Activated CD4-positive, alpha-beta T cell treated with anti-CD3 and anti-CD28 coated beads, Interleukin-2, amount 10 ng/mL, durations not matched to agents 24 days and 14 days (primary cell): ENCODE measurements at regions not wholly inside any gene's neighbourhood (a gene's known extent, or its start where the extent isn't known, plus 50 kb on each side); places are given as distances from the start of the nearest gene placed in this dataset.

ENCODE experiments used
- DNase-seq: peaks from one replicate; pipeline ENCODE4 v3.0.0; 2022
- H3K27ac Mint-ChIP-seq: one replicate; pipeline ENCODE4 v1.8.0; 2022; ENCODE audit warnings: mild to moderate bottlenecking, mixed read lengths
- H3K27me3 Mint-ChIP-seq: one replicate; pipeline ENCODE4 v1.8.0; 2022; ENCODE audit warnings: mixed read lengths
- H3K36me3 Mint-ChIP-seq: one replicate; pipeline ENCODE4 v1.8.0; 2022; ENCODE audit warnings: low read depth, mild to moderate bottlenecking, mixed read lengths
- H3K4me1 Mint-ChIP-seq: one replicate; pipeline ENCODE4 v1.8.0; 2021; ENCODE audit warnings: mixed read lengths
- H3K4me3 Mint-ChIP-seq: one replicate; pipeline ENCODE4 v1.8.0; 2022; ENCODE audit warnings: mild to moderate bottlenecking, moderate library complexity, mixed read lengths
- H3K9me3 Mint-ChIP-seq: one replicate; pipeline ENCODE4 v1.8.0; 2021; ENCODE audit warnings: mixed read lengths
- intact Hi-C: fragments of 100-400 bp; cut with micrococcal nuclease; formaldehyde crosslinking; loops from one replicate; pipeline ENCODE4 v1.15.1; 2023

DNA sequence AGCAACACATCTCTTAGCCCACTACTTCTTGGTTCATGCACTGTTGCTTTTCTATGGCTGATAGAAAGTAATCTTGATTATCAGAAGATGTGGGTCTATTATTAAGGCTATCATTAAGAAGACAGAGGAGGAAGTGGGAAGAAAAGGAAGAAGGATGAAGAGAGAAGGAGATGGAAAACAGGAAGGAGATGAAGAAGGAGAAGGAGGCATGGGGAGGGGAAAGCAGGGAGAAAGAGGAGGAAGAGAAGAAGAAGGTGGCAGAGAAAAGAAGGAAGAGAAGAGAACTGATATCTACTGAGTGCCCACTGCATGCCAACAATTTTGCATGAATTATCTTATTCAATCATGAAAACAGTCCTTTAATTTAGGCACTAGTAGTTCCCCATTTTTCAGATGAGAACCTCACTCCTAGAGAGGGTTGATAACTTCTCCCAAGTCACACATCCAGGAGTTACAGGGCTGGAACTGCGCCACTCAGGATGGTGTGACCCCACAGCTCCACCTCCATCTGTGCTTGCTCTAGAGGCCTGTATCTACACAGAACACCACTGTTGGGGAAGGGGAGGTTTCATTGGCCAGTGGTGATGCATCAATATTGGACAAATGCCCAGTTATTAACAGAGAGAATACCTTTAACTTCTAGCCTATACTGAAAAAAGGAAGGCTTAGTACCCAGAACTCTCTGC is 147.4 kb downstream of the CXCL12 start:
- Mint-ChIP-seq H3K27me3 (no peaks in the 10 kb centered on the region), H3K4me3 (no peak overlapping the region), H3K27ac (no peak overlapping the region), H3K36me3 (no peaks in the 10 kb centered on the region), H3K9me3 (peaks cover 7% of the 10 kb centered on the region), H3K4me1 (no peaks in the 10 kb centered on the region)
- DNase-seq: no peak
- intact Hi-C loops: no loop called here

DNA sequence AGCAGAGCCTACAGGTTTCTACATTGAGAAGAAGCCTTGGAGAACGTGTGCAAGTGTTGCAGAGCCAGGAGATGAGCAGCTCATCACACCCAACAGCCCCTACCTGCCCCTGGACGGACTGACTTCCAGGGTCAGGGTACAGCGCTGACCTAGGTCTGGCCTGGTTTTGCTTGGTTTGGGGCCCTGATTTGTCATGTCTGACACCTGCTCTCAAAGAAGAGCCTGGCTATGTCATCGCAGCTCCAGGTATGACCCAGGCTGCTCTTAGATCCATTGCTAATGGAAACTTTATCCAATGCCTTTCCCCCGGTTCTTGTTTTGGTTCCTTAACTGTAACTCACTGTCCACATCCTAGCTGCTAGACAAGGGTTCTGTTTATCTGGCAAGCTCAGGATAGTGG is 149.5 kb downstream of the CXCL12 start:
- intact Hi-C loops: no loop called here
- no peak for DNase-seq
- no peak overlapping the region for H3K27ac Mint-ChIP-seq
- H3K27me3 Mint-ChIP-seq: no peaks in the 10 kb centered on the region
- no peak overlapping the region for H3K4me3 Mint-ChIP-seq
- H3K9me3 Mint-ChIP-seq: peaks cover 7% of the 10 kb centered on the region
- H3K36me3 Mint-ChIP-seq: no peaks in the 10 kb centered on the region
- no peaks in the 10 kb centered on the region for H3K4me1 Mint-ChIP-seq

DNA sequence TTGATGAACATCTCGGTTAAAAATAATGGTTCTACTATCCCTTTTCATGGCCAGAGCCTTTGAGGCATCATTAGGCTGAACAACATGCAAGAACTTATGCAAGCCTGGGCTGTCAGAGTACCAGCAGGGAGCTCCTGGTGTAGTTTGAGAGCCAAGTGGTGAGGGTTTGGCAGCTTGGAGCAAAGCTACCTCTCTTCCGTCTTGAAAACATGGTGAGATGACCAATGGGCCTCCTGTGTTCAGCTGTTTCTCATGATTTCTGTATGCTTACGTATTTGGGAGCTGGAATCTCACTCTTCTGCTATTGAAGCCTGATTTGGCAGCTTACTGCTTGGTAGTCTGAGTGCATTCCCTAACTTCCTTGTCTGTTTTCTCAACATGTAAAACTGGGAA is 150.4 kb downstream of the CXCL12 start:
- Mint-ChIP-seq H3K27me3 (no peaks in the 10 kb centered on the region), H3K4me3 (no peak overlapping the region), H3K27ac (no peak overlapping the region), H3K36me3 (no peaks in the 10 kb centered on the region), H3K9me3 (peaks cover 7% of the 10 kb centered on the region), H3K4me1 (no peaks in the 10 kb centered on the region)
- intact Hi-C loops: no loop called here
- DNase-seq: no peak

DNA sequence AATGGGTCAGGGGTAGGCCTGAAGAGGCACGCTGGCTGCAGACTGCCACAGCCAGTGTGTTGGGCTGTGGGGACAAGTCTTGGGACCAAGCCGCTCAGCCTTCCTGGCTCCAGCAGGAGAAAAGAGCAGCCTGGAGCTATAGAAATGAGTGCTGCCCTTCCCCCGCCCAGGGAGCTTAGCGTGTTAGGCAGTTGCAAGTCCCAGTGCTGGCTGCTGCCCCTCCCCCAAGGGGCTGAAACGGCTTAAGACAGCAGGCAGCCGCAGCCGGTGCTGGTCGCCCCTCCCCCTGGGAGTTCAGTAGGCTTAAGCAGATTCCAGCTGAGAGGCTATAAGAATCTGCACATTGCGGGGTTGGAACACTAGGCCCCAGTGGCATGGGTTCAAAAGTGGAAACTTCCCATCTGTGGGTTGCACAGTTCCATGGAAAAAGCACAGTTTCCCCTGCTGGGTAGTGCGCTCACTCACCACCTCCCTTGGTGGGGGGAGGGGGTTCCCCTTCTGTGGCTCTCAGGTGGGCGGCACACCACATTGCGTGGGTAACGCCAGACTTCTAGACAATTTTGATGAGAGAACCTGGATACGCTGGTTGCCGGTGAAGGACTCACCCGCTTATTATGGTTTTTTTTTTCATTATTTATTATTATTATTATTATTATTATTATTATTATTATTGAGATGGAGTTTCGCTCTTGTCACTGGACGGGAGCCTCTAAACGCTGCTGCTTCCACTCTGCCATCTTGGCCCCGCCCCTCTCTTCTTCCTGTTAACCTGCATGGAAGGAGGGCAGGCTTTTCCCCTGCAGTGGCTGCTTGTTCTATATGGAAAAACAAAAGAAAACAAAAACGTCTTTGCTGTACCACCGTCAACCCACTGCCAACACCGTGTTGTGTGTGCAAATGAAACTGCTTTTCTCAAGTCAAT is 151.1 kb downstream of the CXCL12 start:
- Mint-ChIP-seq H3K9me3 (peaks cover 7% of the 10 kb centered on the region), H3K27me3 (no peaks in the 10 kb centered on the region), H3K36me3 (no peaks in the 10 kb centered on the region), H3K4me3 (no peak overlapping the region), H3K4me1 (no peaks in the 10 kb centered on the region), H3K27ac (no peak overlapping the region)
- no peak for DNase-seq
- intact Hi-C loops: no loop called here

DNA sequence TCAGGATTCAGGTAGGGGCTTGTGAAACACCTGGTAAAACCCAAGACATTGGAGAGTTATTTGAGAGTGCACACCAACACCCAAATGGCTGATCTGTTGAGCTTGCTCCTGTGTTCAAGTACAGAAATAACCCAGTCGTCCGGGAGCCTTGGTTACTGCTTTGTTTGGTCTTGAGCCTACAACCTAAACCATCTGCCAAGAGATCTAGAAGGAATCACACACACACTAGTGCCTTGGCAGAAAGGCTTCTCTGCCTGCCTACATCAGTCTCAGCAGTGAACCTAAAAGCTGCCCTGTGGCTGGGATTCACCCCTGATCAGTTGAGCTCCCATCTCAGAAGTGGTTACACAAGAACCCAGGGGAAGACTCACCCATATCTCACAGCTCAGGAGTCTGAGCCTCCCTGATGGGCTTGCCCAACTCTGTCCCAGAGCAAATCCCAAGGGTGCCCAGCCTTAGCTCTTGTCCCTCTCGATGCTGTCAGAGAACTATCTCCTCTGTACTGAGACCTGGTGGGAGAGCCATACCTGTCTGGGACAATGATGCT is 167.6 kb downstream of the CXCL12 start:
- no peak overlapping the region for H3K4me3 Mint-ChIP-seq
- H3K4me1 Mint-ChIP-seq: no peaks in the 10 kb centered on the region
- H3K36me3 Mint-ChIP-seq: no peaks in the 10 kb centered on the region
- intact Hi-C loops: no loop called here
- no peak overlapping the region for H3K27ac Mint-ChIP-seq
- peaks cover 5% of the 10 kb centered on the region for H3K9me3 Mint-ChIP-seq
- no peaks in the 10 kb centered on the region for H3K27me3 Mint-ChIP-seq
- DNase-seq: no peak

DNA sequence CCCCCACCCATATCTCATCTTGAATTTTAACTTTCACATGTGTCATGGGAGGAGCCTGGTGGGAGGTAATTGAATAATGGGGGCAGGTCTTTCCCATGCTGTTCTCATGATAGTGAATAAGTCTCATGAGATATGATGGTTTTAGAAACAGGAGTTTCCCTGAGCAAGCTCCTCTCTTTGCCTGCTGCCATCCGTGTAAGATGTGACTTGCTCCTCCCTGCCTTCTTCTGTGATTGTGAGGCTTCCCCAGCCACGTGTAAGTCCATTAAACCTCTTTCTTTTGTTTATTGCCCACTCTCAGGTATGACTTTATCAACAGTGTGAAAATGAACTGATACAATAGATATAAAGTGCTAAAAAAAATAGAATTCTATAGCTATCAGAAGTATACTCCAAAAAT is 168.8 kb downstream of the CXCL12 start:
- H3K4me3 Mint-ChIP-seq: no peak overlapping the region
- intact Hi-C loops: no loop called here
- H3K9me3 Mint-ChIP-seq: peaks cover 5% of the 10 kb centered on the region
- no peaks in the 10 kb centered on the region for H3K36me3 Mint-ChIP-seq
- no peaks in the 10 kb centered on the region for H3K4me1 Mint-ChIP-seq
- DNase-seq: no peak
- H3K27me3 Mint-ChIP-seq: peaks cover 1% of the 10 kb centered on the region
- H3K27ac Mint-ChIP-seq: no peak overlapping the region

DNA sequence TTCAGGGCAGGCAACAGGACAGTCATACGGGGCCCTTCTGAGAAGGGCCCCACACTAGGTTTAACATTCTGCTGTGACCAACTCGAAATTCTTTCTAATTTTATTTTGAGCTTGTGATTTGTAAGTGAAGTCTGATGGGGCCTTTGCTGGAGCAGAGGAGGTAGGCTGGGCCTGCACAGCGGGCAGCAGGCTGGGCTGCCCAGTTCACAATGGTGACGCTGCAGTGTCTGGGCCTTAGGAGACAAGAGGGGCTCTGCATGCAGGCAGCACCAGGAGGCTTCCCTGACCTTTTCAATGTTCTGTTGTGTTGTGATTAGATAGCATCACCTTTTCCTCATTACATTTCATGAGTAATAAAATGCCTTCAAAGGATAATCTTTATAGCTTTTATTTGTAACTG is 175.1 kb downstream of the CXCL12 start:
- DNase-seq: no peak
- H3K9me3 Mint-ChIP-seq: peaks cover 5% of the 10 kb centered on the region
- no peak overlapping the region for H3K4me3 Mint-ChIP-seq
- peaks cover 1% of the 10 kb centered on the region for H3K27me3 Mint-ChIP-seq
- no peaks in the 10 kb centered on the region for H3K4me1 Mint-ChIP-seq
- intact Hi-C loops: no loop called here
- H3K27ac Mint-ChIP-seq: no peak overlapping the region
- no peaks in the 10 kb centered on the region for H3K36me3 Mint-ChIP-seq

DNA sequence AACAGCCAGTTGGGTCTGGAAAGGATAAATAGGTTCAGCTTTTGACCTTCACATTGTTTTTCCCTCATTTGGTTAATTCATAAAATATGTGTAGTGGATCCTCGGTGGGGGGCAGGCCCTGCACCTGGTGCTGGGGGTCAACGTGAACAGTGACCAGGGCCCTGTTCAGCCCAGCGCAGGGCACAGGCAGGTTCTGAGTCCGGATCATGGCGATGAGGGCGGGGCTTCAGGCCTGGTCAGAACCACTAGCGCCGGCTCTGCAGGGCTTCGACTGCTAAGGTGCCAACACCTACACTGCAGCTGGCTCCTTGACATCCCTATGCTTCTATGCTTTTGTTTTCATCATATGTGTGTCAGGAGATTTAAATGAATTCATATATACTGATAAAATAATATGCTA is 177.7 kb downstream of the CXCL12 start:
- Mint-ChIP-seq H3K27me3 (peaks cover 1% of the 10 kb centered on the region), H3K9me3 (no peaks in the 10 kb centered on the region), H3K4me3 (no peak overlapping the region), H3K4me1 (no peaks in the 10 kb centered on the region), H3K27ac (no peak overlapping the region), H3K36me3 (no peaks in the 10 kb centered on the region)
- intact Hi-C loops: no loop called here
- DNase-seq: no peak

DNA sequence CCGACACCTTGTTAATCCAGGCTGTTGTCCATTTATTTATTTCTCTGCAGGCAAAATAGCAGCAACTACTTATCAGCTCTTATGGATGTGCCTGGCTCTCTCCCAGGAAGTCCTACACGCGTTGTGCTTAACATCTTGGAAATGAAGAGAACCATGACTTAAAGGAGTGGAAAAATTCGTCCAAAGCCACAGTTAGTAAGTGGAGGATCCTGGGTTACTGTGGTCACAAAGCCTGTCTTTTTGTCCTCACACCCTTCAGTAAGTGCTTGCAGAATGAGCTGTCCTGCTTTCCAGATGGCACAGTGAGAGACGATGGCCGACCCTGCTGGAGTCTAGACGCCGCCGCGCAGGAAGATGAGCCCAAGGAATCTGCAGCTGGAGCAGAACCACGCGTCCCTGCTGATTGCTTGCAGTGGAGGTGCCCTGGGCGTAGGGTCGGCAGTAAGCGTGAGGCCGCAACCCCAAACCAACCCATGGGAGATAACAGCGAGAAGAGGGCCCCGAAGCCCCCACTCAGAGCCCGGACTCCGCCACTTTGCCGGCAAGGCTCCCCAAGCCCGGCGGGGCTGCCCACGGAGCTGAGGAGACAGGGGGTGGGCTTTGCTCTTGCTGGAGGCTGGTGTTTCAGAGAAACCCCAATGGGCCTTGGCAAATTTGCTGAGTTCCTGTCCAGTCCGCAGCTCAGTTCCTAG is 178.6 kb downstream of the CXCL12 start:
- no peaks in the 10 kb centered on the region for H3K36me3 Mint-ChIP-seq
- H3K4me1 Mint-ChIP-seq: no peaks in the 10 kb centered on the region
- intact Hi-C loops: no loop called here
- H3K9me3 Mint-ChIP-seq: no peaks in the 10 kb centered on the region
- DNase-seq: no peak
- H3K4me3 Mint-ChIP-seq: no peak overlapping the region
- no peaks in the 10 kb centered on the region for H3K27me3 Mint-ChIP-seq
- H3K27ac Mint-ChIP-seq: no peak overlapping the region

DNA sequence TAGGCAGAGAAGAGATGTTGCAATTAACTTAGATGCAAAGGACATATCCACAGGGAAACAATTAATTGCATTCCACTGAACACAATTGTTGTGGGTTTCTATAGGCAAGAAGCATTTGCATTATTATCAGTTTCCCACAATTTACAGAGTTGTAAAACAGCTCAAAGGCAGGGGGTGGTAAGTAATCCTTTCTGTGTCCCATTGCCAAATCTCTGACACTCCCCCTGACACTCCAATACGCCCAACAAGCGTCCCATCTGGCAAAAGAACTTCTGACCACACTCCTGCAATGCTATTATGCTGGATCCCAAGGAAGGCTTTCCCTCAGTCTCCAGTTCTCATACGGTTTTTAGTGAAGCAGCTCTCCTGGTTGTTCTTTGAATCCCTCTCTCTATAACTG is 179.8 kb downstream of the CXCL12 start:
- no peak overlapping the region for H3K4me3 Mint-ChIP-seq
- H3K27ac Mint-ChIP-seq: no peak overlapping the region
- no peaks in the 10 kb centered on the region for H3K9me3 Mint-ChIP-seq
- H3K4me1 Mint-ChIP-seq: no peaks in the 10 kb centered on the region
- peak; percentile 36 for DNase-seq
- intact Hi-C loops: no loop called here
- no peaks in the 10 kb centered on the region for H3K27me3 Mint-ChIP-seq
- no peaks in the 10 kb centered on the region for H3K36me3 Mint-ChIP-seq

DNA sequence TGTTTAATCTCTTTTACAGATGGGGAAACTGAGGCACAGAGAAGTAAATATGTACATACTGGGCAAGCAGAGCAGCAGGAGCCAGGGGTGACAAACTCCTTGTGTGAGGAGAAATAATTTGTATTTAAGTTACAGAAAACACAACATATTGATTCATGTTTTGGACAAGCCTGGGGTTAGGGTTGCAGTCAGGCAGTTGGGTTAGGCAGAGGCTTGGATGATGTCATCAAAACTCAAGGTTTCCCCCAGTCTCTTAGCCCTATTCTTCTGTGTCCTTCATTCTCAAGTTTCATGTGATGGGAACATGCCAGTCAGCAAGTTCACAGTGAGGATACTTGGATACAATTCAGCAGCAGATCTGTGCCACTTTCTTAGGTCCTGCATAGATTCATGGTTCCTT is 181.4 kb downstream of the CXCL12 start:
- no peak for DNase-seq
- intact Hi-C loops: no loop called here
- H3K4me3 Mint-ChIP-seq: no peak overlapping the region
- H3K9me3 Mint-ChIP-seq: no peaks in the 10 kb centered on the region
- H3K4me1 Mint-ChIP-seq: no peaks in the 10 kb centered on the region
- no peaks in the 10 kb centered on the region for H3K27me3 Mint-ChIP-seq
- H3K27ac Mint-ChIP-seq: no peak overlapping the region
- no peaks in the 10 kb centered on the region for H3K36me3 Mint-ChIP-seq

DNA sequence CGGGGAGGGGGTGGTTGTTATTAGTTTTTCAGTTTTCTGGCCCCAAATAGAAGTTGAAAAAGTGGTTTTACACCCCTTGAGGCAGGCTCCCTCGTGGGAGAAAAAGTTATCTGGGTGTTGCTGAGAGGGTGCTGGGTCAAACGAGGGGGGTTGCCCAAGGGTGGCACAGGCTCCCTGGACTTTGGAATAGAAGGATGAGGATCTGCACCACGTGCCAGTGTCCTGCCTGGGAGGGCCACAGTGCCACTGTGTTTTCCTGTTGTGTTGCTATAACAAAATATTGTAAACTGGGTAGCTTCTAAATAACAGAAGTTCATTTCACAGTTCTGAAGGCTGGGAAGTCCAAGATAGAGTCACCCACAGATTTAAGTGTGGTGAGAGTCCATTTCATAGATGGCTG is 181.9 kb downstream of the CXCL12 start:
- Mint-ChIP-seq H3K4me1 (no peaks in the 10 kb centered on the region), H3K27me3 (no peaks in the 10 kb centered on the region), H3K27ac (no peak overlapping the region), H3K36me3 (no peaks in the 10 kb centered on the region), H3K9me3 (no peaks in the 10 kb centered on the region), H3K4me3 (no peak overlapping the region)
- intact Hi-C loops: no loop called here
- no peak for DNase-seq

DNA sequence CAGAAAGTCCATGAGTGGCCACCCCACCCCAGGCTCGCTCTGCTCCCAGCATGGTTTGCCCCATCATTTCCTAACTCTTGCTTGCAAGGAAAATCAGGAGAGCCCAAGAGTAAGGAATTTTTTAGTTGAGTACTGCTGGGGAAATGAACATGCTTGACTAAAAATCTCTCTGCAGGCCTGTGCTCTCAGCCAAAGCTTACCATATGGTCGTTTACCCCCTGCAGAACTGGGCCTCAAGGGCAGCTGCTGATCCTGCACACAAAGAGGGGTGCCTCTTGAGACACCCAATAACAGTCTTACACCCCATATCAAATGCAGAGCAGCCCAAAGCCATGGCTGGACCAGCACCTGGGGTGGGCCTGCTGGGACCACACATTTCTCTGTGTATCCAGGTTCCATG is 183.2 kb downstream of the CXCL12 start:
- Mint-ChIP-seq H3K27me3 (no peaks in the 10 kb centered on the region), H3K4me1 (no peaks in the 10 kb centered on the region), H3K4me3 (no peak overlapping the region), H3K9me3 (no peaks in the 10 kb centered on the region), H3K27ac (no peak overlapping the region), H3K36me3 (no peaks in the 10 kb centered on the region)
- peak; percentile 19 for DNase-seq
- intact Hi-C loops: no loop called here

DNA sequence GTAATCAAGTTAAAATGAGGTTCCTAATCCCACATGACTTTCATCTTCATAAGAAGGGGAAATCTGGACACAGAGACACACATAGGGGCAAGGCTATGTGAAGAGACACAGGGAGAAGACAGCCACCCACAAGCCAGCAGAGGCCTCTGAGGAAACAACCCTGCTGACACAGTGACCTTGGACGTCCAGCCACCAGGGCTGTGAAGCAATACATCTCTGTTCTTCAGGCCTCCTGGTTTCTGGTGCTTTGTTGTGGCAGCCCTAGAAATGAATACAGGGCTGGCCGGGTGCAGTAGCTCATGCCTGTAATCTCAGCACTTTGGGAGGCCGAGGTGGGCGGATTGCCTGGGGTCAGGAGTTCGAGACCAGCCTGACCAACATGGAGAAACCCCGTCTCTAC is 183.9 kb downstream of the CXCL12 start:
- Mint-ChIP-seq H3K9me3 (no peaks in the 10 kb centered on the region), H3K27ac (no peak overlapping the region), H3K36me3 (no peaks in the 10 kb centered on the region), H3K27me3 (no peaks in the 10 kb centered on the region), H3K4me3 (no peak overlapping the region), H3K4me1 (no peaks in the 10 kb centered on the region)
- intact Hi-C loops: no loop called here
- DNase-seq: no peak
